ENCODE measurements at regions not wholly inside any gene's neighbourhood (a gene's known extent, or its start where the extent isn't known, plus 50 kb on each side); places are given as distances from the start of the nearest gene placed in this dataset.

DNA sequence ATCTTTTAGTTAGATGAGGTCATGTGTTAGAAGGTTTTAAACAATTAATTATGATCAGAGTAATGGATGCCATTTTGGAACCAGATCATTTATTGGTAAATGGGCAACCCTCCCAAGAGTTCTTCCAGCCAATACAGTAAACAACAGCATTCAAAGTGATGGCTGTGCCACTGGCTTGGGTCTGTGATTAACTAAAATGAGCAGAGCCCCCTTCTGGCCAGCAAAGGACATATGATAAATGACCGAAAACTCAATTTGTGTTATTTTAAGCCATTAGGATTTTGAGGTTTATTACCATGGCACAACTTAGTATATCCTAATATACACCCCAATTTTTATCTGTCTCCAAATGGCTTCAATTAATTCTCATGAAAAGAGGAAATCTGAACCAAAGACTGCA, 90.8 kb upstream of the NPFFR2 start:
- TF ChIP-seq, protein P1, sequence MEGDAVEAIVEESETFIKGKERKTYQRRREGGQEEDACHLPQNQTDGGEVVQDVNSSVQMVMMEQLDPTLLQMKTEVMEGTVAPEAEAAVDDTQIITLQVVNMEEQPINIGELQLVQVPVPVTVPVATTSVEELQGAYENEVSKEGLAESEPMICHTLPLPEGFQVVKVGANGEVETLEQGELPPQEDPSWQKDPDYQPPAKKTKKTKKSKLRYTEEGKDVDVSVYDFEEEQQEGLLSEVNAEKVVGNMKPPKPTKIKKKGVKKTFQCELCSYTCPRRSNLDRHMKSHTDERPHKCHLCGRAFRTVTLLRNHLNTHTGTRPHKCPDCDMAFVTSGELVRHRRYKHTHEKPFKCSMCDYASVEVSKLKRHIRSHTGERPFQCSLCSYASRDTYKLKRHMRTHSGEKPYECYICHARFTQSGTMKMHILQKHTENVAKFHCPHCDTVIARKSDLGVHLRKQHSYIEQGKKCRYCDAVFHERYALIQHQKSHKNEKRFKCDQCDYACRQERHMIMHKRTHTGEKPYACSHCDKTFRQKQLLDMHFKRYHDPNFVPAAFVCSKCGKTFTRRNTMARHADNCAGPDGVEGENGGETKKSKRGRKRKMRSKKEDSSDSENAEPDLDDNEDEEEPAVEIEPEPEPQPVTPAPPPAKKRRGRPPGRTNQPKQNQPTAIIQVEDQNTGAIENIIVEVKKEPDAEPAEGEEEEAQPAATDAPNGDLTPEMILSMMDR (IDR thresholded peaks at IDR 0.05): peak in 4 of 6 experiments; percentile 16 to 52 (median 42)
- TF ChIP-seq POLR2A (IDR thresholded peaks at IDR 0.05): no peak
